GM23338 (cell line): ENCODE measurements at regions not wholly inside any gene's neighbourhood (a gene's known extent, or its start where the extent isn't known, plus 50 kb on each side); places are given as distances from the start of the nearest gene placed in this dataset.

Experiments
- ATAC-seq: fragments of 200-7000 bp; cut with Tn5 transposase; 3 replicates; pipeline ENCODE4 v1.9.1; 2020
- DNase-seq: peaks from one replicate; pipeline ENCODE4 v3.0.0-alpha.2; 2015; ENCODE audit warnings: low spot score
- H2AFZ ChIP-seq: fragments of 200-600 bp; sonication (generic); 2 replicates; pipeline ENCODE4 v1.8.0; 2016; ENCODE audit warnings: antibody characterized with exemption, mild to moderate bottlenecking, moderate library complexity
- H3F3A ChIP-seq: fragments of 200-600 bp; sonication (generic); replicated peaks from 2 replicates; pipeline ENCODE4 v1.8.0; 2017; ENCODE audit warnings: antibody characterized with exemption, mixed run types, low read depth
- H3K27ac ChIP-seq: fragments of 200-600 bp; sonication (generic); 2 replicates; pipeline ENCODE4 v1.6.1; 2016; ENCODE audit warnings: low read depth
- H3K27me3 ChIP-seq: fragments of 200-600 bp; sonication (generic); 2 replicates; pipeline ENCODE4 v1.8.0; 2016; ENCODE audit warnings: mild to moderate bottlenecking, mixed run types, moderate library complexity; ENCODE audit not compliant: insufficient read depth
- H3K36me3 ChIP-seq: fragments of 200-600 bp; sonication (generic); 2 replicates; pipeline ENCODE4 v1.8.0; 2016; ENCODE audit warnings: mild to moderate bottlenecking; ENCODE audit not compliant: insufficient read depth
- H3K4me1 ChIP-seq: fragments of 200-600 bp; sonication (generic); 2 replicates; pipeline ENCODE4 v1.8.0; 2016; ENCODE audit warnings: mild to moderate bottlenecking, moderate library complexity; ENCODE audit not compliant: insufficient read depth
- H3K4me2 ChIP-seq: fragments of 200-600 bp; sonication (generic); 2 replicates; pipeline ENCODE4 v1.7.1; 2017; ENCODE audit warnings: mixed run types
- H3K4me3 ChIP-seq: fragments of 200-600 bp; sonication (generic); 2 replicates; pipeline ENCODE4 v1.6.1; 2016; ENCODE audit warnings: mixed run types
- H3K79me2 ChIP-seq: fragments of 200-600 bp; sonication (generic); replicated peaks from 2 replicates; pipeline ENCODE4 v1.8.0; 2017; ENCODE audit warnings: mild to moderate bottlenecking; ENCODE audit not compliant: insufficient read depth
- H3K9me2 ChIP-seq: fragments of 200-600 bp; sonication (generic); 2 replicates; pipeline ENCODE4 v1.8.0; 2017; ENCODE audit not compliant: insufficient read depth
- H4K20me1 ChIP-seq: fragments of 200-600 bp; sonication (generic); replicated peaks from 2 replicates; pipeline ENCODE4 v1.8.0; 2017; ENCODE audit warnings: mild to moderate bottlenecking; ENCODE audit not compliant: insufficient read depth
- H3K27ac Mint-ChIP-seq: 2 replicates; pipeline ENCODE4 v1.8.0; 2020; ENCODE audit warnings: inconsistent platforms, mild to moderate bottlenecking, moderate library complexity, mixed read lengths
- H3K27me3 Mint-ChIP-seq: 3 replicates; pipeline ENCODE4 v1.8.0; 2022; ENCODE audit warnings: low read depth, mild to moderate bottlenecking, moderate library complexity, mixed read lengths, inconsistent platforms; ENCODE audit not compliant: insufficient read depth, poor library complexity
- H3K36me3 Mint-ChIP-seq: 3 replicates; pipeline ENCODE4 v1.8.0; 2021; ENCODE audit warnings: low read depth, mild to moderate bottlenecking, inconsistent platforms, moderate library complexity, mixed read lengths
- H3K4me1 Mint-ChIP-seq: 3 replicates; pipeline ENCODE4 v1.8.0; 2020; ENCODE audit warnings: mild to moderate bottlenecking, inconsistent platforms, mixed read lengths
- H3K4me3 Mint-ChIP-seq: 3 replicates; pipeline ENCODE4 v1.8.0; 2021; ENCODE audit warnings: moderate library complexity, mild to moderate bottlenecking, inconsistent platforms, mixed read lengths
- H3K9me3 Mint-ChIP-seq: 3 replicates; pipeline ENCODE4 v1.8.0; 2020; ENCODE audit warnings: moderate library complexity, mild to moderate bottlenecking, inconsistent platforms, mixed read lengths
- CREB1 ChIP-seq: fragments of 250-450 bp; sonication (Bioruptor Pico); IDR thresholded peaks from 2 replicates; pipeline ENCODE4 v1.5.0; 2020; ENCODE audit warnings: low read depth, mild to moderate bottlenecking, moderate library complexity
- ETS1 ChIP-seq: IDR thresholded peaks from 2 replicates; pipeline ENCODE4 v1.6.1; 2016; ENCODE audit warnings: antibody characterized with exemption
- EZH2 ChIP-seq: fragments of 200-600 bp; sonication (generic); IDR thresholded peaks from one replicate; pipeline ENCODE4 v1.8.0; 2017; ENCODE audit warnings: antibody characterized with exemption, mild to moderate bottlenecking, low read depth; ENCODE audit not compliant: unreplicated experiment
- JUNB ChIP-seq: IDR thresholded peaks from one replicate; pipeline ENCODE4 v1.6.1; 2016; ENCODE audit warnings: antibody characterized with exemption; ENCODE audit not compliant: unreplicated experiment
- NANOG ChIP-seq: IDR thresholded peaks from 2 replicates; pipeline ENCODE4 v1.6.1; 2016; ENCODE audit warnings: antibody characterized with exemption, borderline replicate concordance
- POLR2AphosphoS5 ChIP-seq: IDR thresholded peaks from 2 replicates; pipeline ENCODE4 v1.6.1; 2016; ENCODE audit warnings: antibody characterized with exemption, low read depth
- STAT1 ChIP-seq: IDR thresholded peaks from one replicate; pipeline ENCODE4 v1.6.1; 2016; ENCODE audit warnings: antibody characterized with exemption; ENCODE audit not compliant: unreplicated experiment
- ZNF331 ChIP-seq: fragments of 250-450 bp; sonication (Bioruptor Pico); IDR thresholded peaks from 2 replicates; pipeline ENCODE4 v1.5.0; 2020; ENCODE audit warnings: low read depth, mild to moderate bottlenecking, moderate library complexity
- TF ChIP-seq, protein P1 (sequence below): fragments of 250-450 bp; sonication (Bioruptor Pico); IDR thresholded peaks from 2 replicates; pipeline ENCODE4 v1.5.0; 2020; ENCODE audit warnings: mild to moderate bottlenecking, moderate library complexity
- TF ChIP-seq, protein P2 (sequence below), 2 experiments: fragments of 200-600 bp in 1 of 2; sonication (generic) in 1 of 2; conservative IDR thresholded peaks; 2 replicates each; pipeline versions ENCODE4 v1.5.1 to v1.6.1; 2016 to 2017; ENCODE audit warnings: antibody characterized with exemption in 2 of 2, low read depth in 2 of 2, mild to moderate bottlenecking in 2 of 2, moderate library complexity in 1 of 2

GRCh38 chr16:72298961-72299360 is 127.0 kb upstream of the PMFBP1 start (continued):
- no peak for TF ChIP-seq NANOG
- no peak for TF ChIP-seq ETS1
- TF ChIP-seq CREB1 = no peak

- no peak overlapping the region for H3K27ac Mint-ChIP-seq
Observed at GRCh38 chr16:72295914-72296313, 124.0 kb upstream of the PMFBP1 start.

DNA sequence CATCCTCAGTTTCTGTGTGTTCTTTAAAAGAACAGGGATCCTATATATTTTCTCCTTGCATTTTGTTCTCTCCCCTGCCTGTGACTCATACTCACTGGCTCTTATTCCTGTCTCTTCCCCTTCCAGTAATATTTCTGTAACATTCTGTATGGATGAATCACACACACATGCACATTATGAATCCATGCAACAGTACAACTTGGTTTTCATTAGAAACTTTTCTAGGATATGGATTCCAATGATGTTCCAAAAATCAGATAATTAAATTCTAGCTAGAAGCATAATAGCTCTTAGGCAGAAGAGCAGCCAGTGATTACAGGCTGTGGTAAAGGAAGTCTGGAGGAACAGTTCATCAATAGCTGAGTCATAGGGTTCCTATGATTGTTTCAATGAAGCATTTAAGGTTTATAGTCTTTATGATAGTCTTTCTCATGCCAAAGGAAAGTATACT is 119.6 kb upstream of the PMFBP1 start:
- Histone ChIP-seq H4K20me1 (no peaks in the 10 kb centered on the region), H3K4me3 (no peak overlapping the region), H3F3A (no peaks in the 10 kb centered on the region), H3K36me3 (no peaks in the 10 kb centered on the region), H3K4me1 (no peaks in the 10 kb centered on the region), H3K79me2 (no peaks in the 10 kb centered on the region), H3K27ac (no peak overlapping the region), H3K9me2 (peaks cover 10% of the 10 kb centered on the region; the same call in 1 of the 2 replicates), H2AFZ (no peak overlapping the region), H3K4me2 (no peak overlapping the region), H3K27me3 (no peaks in the 10 kb centered on the region)
- Mint-ChIP-seq H3K9me3 (no peaks in the 10 kb centered on the region), H3K27ac (no peak overlapping the region), H3K4me1 (peaks cover 7% of the 10 kb centered on the region), H3K4me3 (no peak overlapping the region), H3K27me3 (peaks cover 2% of the 10 kb centered on the region), H3K36me3 (no peaks in the 10 kb centered on the region)
- no peak for DNase-seq
- ATAC-seq = no peak
- TF ChIP-seq, protein P1, sequence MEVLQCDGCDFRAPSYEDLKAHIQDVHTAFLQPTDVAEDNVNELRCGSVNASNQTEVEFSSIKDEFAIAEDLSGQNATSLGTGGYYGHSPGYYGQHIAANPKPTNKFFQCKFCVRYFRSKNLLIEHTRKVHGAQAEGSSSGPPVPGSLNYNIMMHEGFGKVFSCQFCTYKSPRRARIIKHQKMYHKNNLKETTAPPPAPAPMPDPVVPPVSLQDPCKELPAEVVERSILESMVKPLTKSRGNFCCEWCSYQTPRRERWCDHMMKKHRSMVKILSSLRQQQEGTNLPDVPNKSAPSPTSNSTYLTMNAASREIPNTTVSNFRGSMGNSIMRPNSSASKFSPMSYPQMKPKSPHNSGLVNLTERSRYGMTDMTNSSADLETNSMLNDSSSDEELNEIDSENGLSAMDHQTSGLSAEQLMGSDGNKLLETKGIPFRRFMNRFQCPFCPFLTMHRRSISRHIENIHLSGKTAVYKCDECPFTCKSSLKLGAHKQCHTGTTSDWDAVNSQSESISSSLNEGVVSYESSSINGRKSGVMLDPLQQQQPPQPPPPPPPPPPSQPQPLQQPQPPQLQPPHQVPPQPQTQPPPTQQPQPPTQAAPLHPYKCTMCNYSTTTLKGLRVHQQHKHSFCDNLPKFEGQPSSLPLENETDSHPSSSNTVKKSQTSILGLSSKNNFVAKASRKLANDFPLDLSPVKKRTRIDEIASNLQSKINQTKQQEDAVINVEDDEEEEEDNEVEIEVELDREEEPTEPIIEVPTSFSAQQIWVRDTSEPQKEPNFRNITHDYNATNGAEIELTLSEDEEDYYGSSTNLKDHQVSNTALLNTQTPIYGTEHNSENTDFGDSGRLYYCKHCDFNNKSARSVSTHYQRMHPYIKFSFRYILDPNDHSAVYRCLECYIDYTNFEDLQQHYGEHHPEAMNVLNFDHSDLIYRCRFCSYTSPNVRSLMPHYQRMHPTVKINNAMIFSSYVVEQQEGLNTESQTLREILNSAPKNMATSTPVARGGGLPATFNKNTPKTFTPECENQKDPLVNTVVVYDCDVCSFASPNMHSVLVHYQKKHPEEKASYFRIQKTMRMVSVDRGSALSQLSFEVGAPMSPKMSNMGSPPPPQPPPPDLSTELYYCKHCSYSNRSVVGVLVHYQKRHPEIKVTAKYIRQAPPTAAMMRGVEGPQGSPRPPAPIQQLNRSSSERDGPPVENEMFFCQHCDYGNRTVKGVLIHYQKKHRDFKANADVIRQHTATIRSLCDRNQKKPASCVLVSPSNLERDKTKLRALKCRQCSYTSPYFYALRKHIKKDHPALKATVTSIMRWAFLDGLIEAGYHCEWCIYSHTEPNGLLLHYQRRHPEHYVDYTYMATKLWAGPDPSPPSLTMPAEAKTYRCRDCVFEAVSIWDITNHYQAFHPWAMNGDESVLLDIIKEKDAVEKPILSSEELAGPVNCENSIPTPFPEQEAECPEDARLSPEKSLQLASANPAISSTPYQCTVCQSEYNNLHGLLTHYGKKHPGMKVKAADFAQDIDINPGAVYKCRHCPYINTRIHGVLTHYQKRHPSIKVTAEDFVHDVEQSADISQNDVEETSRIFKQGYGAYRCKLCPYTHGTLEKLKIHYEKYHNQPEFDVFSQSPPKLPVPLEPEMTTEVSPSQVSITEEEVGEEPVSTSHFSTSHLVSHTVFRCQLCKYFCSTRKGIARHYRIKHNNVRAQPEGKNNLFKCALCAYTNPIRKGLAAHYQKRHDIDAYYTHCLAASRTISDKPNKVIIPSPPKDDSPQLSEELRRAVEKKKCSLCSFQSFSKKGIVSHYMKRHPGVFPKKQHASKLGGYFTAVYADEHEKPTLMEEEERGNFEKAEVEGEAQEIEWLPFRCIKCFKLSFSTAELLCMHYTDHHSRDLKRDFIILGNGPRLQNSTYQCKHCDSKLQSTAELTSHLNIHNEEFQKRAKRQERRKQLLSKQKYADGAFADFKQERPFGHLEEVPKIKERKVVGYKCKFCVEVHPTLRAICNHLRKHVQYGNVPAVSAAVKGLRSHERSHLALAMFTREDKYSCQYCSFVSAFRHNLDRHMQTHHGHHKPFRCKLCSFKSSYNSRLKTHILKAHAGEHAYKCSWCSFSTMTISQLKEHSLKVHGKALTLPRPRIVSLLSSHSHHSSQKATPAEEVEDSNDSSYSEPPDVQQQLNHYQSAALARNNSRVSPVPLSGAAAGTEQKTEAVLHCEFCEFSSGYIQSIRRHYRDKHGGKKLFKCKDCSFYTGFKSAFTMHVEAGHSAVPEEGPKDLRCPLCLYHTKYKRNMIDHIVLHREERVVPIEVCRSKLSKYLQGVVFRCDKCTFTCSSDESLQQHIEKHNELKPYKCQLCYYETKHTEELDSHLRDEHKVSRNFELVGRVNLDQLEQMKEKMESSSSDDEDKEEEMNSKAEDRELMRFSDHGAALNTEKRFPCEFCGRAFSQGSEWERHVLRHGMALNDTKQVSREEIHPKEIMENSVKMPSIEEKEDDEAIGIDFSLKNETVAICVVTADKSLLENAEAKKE = no peak

More at GRCh38 chr16:72295914-72296313, 124.0 kb upstream of the PMFBP1 start:
- no peaks in the 10 kb centered on the region for H3K79me2 ChIP-seq
- H3K4me1 Mint-ChIP-seq = no peaks in the 10 kb centered on the region; the same call in 2 of the 3 replicates
- DNase-seq (no peak), ATAC-seq (no peak)
- H3F3A ChIP-seq = no peaks in the 10 kb centered on the region
- no peak overlapping the region for H3K27ac ChIP-seq
- no peaks in the 10 kb centered on the region for H3K4me1 ChIP-seq
- no peaks in the 10 kb centered on the region for H4K20me1 ChIP-seq
- TF ChIP-seq POLR2AphosphoS5 (no peak), ETS1 (no peak), STAT1 (no peak), JUNB (no peak), NANOG (no peak), EZH2 (no peak), ZNF331 (CRISPR knock-in tag) (no peak)
- TF ChIP-seq, protein P2, sequence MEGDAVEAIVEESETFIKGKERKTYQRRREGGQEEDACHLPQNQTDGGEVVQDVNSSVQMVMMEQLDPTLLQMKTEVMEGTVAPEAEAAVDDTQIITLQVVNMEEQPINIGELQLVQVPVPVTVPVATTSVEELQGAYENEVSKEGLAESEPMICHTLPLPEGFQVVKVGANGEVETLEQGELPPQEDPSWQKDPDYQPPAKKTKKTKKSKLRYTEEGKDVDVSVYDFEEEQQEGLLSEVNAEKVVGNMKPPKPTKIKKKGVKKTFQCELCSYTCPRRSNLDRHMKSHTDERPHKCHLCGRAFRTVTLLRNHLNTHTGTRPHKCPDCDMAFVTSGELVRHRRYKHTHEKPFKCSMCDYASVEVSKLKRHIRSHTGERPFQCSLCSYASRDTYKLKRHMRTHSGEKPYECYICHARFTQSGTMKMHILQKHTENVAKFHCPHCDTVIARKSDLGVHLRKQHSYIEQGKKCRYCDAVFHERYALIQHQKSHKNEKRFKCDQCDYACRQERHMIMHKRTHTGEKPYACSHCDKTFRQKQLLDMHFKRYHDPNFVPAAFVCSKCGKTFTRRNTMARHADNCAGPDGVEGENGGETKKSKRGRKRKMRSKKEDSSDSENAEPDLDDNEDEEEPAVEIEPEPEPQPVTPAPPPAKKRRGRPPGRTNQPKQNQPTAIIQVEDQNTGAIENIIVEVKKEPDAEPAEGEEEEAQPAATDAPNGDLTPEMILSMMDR (conservative IDR thresholded peaks at IDR 0.05; ENCODE audit: low read depth in 2 of 2) = no peak
- H3K9me2 ChIP-seq = no peaks in the 10 kb centered on the region
- H3K27me3 Mint-ChIP-seq = no peaks in the 10 kb centered on the region
- H3K4me2 ChIP-seq = no peak overlapping the region
- no peak overlapping the region for H2AFZ ChIP-seq
- H3K4me3 ChIP-seq = no peak overlapping the region
- no peaks in the 10 kb centered on the region for H3K36me3 ChIP-seq
- no peaks in the 10 kb centered on the region for H3K9me3 Mint-ChIP-seq
- no peak overlapping the region for H3K4me3 Mint-ChIP-seq
- no peaks in the 10 kb centered on the region; the same call in 2 of the 3 replicates for H3K36me3 Mint-ChIP-seq
- no peaks in the 10 kb centered on the region for H3K27me3 ChIP-seq
